ENCODE measurements at regions not wholly inside any gene's neighbourhood (a gene's known extent, or its start where the extent isn't known, plus 50 kb on each side); places are given as distances from the start of the nearest gene placed in this dataset.
"Not testable (repeated sequence)": the region's sequence is repeated elsewhere in the genome, so short reads cannot be mapped to it uniquely, and the experiment has no call there.

GRCh38 chr2:109669731-109670130, 55.6 kb downstream of the SOWAHC start:
- no peak for DNase-seq (ENCODE audit: low read depth in 2 of 3, low spot score in 2 of 3)

GRCh38 chr2:109670556-109671411, 56.6 kb downstream of the SOWAHC start:
- no peak for DNase-seq (ENCODE audit: low read depth in 2 of 3, low spot score in 2 of 3)

GRCh38 chr2:109674894-109675534, 60.9 kb downstream of the SOWAHC start:
- no peak for DNase-seq (ENCODE audit: low read depth in 2 of 3, low spot score in 2 of 3)

- no peak for DNase-seq (ENCODE audit: low read depth in 2 of 3, low spot score in 2 of 3)
Observed at GRCh38 chr2:109675666-109676345, 61.6 kb downstream of the SOWAHC start.

GRCh38 chr2:109676346-109676902, 62.3 kb downstream of the SOWAHC start:
- no peak for DNase-seq (ENCODE audit: low read depth in 2 of 3, low spot score in 2 of 3)

GRCh38 chr2:109677121-109677731, 63.1 kb downstream of the SOWAHC start:
- not testable (repeated sequence) for DNase-seq (ENCODE audit: low read depth in 2 of 3, low spot score in 2 of 3)

- no peak for DNase-seq (ENCODE audit: low read depth in 2 of 3, low spot score in 2 of 3)
Observed at GRCh38 chr2:109677835-109678580, 63.8 kb downstream of the SOWAHC start.

- DNase-seq (ENCODE audit: low read depth in 2 of 3, low spot score in 2 of 3) = not testable (repeated sequence)
Observed at GRCh38 chr2:109678724-109679201, 64.6 kb downstream of the SOWAHC start.

GRCh38 chr2:109679225-109679624, 65.1 kb downstream of the SOWAHC start:
- DNase-seq (ENCODE audit: low read depth in 2 of 3, low spot score in 2 of 3) = no peak

GRCh38 chr2:109679626-109680025, 65.5 kb downstream of the SOWAHC start:
- no peak for DNase-seq (ENCODE audit: low read depth in 2 of 3, low spot score in 2 of 3)

- no peak for DNase-seq (ENCODE audit: low read depth in 2 of 3, low spot score in 2 of 3)
Observed at GRCh38 chr2:109680523-109681297, 66.5 kb downstream of the SOWAHC start.

- DNase-seq (ENCODE audit: low read depth in 2 of 3, low spot score in 2 of 3) = no peak
Observed at GRCh38 chr2:109681633-109682380, 67.6 kb downstream of the SOWAHC start.

- no peak for DNase-seq (ENCODE audit: low read depth in 2 of 3, low spot score in 2 of 3)
Observed at GRCh38 chr2:109683452-109683851, 69.3 kb downstream of the SOWAHC start.

GRCh38 chr2:109685453-109685852, 71.3 kb downstream of the SOWAHC start:
- no peak for DNase-seq (ENCODE audit: low read depth in 2 of 3, low spot score in 2 of 3)

- DNase-seq (ENCODE audit: low read depth in 2 of 3, low spot score in 2 of 3) = no peak
Observed at GRCh38 chr2:109686921-109687320, 72.8 kb downstream of the SOWAHC start.

GRCh38 chr2:109689182-109689930, 75.2 kb downstream of the SOWAHC start:
- no peak for DNase-seq (ENCODE audit: low read depth in 2 of 3, low spot score in 2 of 3)

GRCh38 chr2:109689973-109690372, 75.8 kb downstream of the SOWAHC start:
- no peak for DNase-seq (ENCODE audit: low read depth in 2 of 3, low spot score in 2 of 3)

- DNase-seq (ENCODE audit: low read depth in 2 of 3, low spot score in 2 of 3) = no peak
Observed at GRCh38 chr2:109690457-109690821, 76.3 kb downstream of the SOWAHC start.
